IgD-negative memory B cell (primary cell): ENCODE measurements at regions not wholly inside any gene's neighbourhood (a gene's known extent, or its start where the extent isn't known, plus 50 kb on each side); places are given as distances from the start of the nearest gene placed in this dataset.

Experiments
- H3K27ac Mint-ChIP-seq, 3 donors: one replicate each; pipeline ENCODE4 v1.8.0; 2020 to 2022; ENCODE audit warnings: mild to moderate bottlenecking in 3 of 3, mixed read lengths in 3 of 3, moderate library complexity in 1 of 3
- H3K27me3 Mint-ChIP-seq: one replicate; pipeline ENCODE4 v1.8.0; 2021; ENCODE audit warnings: mixed read lengths
- H3K36me3 Mint-ChIP-seq: one replicate; pipeline ENCODE4 v1.8.0; 2020; ENCODE audit warnings: mild to moderate bottlenecking, mixed read lengths
- H3K4me1 Mint-ChIP-seq, 3 donors: one replicate each; pipeline ENCODE4 v1.8.0; 2020 to 2022; ENCODE audit warnings: mixed read lengths in 3 of 3, mild to moderate bottlenecking in 1 of 3
- H3K4me3 Mint-ChIP-seq, 4 donors: one replicate each; pipeline ENCODE4 v1.8.0; 2020 to 2022; ENCODE audit warnings: mild to moderate bottlenecking in 4 of 4, mixed read lengths in 4 of 4, moderate library complexity in 3 of 4
- H3K9me3 Mint-ChIP-seq, 3 donors: one replicate each; pipeline ENCODE4 v1.8.0; 2020 to 2021; ENCODE audit warnings: mixed read lengths in 3 of 3, mild to moderate bottlenecking in 1 of 3

DNA sequence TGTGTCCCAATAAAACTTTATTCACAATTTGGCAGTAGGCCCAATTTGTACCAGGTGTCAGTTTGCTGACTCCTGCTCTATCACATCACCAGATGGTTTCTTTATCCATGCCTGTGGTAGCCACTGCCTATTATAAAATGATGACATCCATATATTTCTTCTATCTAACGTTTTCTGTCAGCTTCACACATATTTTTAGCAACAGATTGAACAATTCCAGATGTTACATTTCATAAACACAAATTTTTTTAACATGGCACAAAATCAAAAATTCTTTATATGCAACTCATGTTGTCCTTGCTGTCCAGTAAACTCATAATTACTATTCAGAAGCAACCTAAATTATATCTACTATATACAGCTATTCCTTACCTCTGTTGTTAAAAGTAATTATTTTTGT lies 1371.6 kb downstream of the NSUN3 start:
- H3K9me3 Mint-ChIP-seq: peaks cover 0 to 11% (median 4%) of the 10 kb centered on the region in 3 donors
- H3K27me3 Mint-ChIP-seq: no peaks in the 10 kb centered on the region
- H3K4me1 Mint-ChIP-seq: no peaks in the 10 kb centered on the region
- H3K36me3 Mint-ChIP-seq: no peaks in the 10 kb centered on the region
- H3K27ac Mint-ChIP-seq: no peak overlapping the region
- H3K4me3 Mint-ChIP-seq: no peak overlapping the region

DNA sequence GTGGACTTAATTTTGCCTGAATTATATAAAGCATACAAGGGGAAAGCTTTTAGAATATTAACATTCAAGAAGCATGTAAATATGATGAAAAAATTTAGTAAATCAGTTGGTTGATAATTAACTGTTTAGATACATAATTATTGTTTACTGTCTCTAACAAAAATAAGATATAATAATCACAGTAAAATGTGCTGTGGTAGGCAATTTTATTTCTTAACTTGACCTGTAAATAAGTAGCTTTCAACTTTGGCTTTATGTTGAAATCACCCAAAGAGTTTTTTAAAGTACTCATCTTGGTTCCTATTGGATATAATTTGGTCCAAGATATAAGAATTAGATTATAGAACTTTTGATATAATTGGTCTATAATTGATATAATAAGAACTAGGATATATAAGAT lies 1374.5 kb downstream of the NSUN3 start:
- no peak overlapping the region for H3K4me3 Mint-ChIP-seq
- H3K36me3 Mint-ChIP-seq: no peaks in the 10 kb centered on the region
- H3K27ac Mint-ChIP-seq: no peak overlapping the region
- no peaks in the 10 kb centered on the region for H3K27me3 Mint-ChIP-seq
- no peaks in the 10 kb centered on the region for H3K4me1 Mint-ChIP-seq
- peaks cover 0 to 11% (median 2%) of the 10 kb centered on the region in 3 donors for H3K9me3 Mint-ChIP-seq

DNA sequence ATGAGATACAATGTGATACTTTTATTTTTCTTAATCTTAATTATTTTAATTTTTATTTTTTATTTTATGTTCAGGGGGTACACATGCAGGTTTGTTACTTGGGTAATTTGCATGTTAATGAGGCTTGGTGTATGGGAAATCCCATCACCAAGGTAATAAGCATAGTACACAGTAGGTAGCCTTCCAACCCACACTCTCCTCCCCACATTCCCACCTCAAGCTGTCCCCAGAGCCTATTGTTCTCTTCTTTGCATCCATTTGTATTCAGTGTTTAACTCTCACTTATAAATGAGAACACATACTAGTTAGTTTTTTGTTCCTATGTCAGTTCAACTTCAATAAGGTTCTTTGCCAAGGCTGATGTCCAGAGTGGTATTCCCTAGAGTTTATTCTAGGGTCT lies 1375.4 kb downstream of the NSUN3 start:
- Mint-ChIP-seq H3K36me3 (no peaks in the 10 kb centered on the region), H3K27ac (no peak overlapping the region), H3K27me3 (no peaks in the 10 kb centered on the region), H3K4me1 (no peaks in the 10 kb centered on the region), H3K9me3 (peaks cover 0 to 11% (median 2%) of the 10 kb centered on the region in 3 donors), H3K4me3 (no peak overlapping the region)

DNA sequence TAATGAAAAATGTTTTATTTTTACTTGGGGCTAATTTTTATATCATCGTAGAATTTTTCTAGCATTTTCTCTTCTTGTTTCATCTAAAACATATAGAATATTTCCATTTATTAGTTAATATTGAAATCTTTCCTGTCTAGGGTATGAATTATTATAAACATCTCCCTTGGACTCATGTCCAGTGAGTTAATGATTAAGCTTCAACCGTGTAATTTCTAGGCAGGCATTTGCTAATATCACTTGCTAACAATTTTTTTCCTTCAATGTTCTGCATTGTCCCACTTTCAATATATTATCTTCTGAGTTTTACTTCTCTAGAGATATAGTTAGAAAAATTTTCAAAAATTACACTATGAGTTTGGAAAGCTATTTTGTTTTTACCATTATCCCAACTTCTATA lies 1371.6 kb upstream of the EPHA6 start:
- no peak overlapping the region for H3K4me3 Mint-ChIP-seq
- no peaks in the 10 kb centered on the region for H3K4me1 Mint-ChIP-seq
- no peaks in the 10 kb centered on the region for H3K36me3 Mint-ChIP-seq
- peaks cover 0 to 5% (median 0%) of the 10 kb centered on the region in 3 donors for H3K9me3 Mint-ChIP-seq
- no peak overlapping the region for H3K27ac Mint-ChIP-seq
- no peaks in the 10 kb centered on the region for H3K27me3 Mint-ChIP-seq

DNA sequence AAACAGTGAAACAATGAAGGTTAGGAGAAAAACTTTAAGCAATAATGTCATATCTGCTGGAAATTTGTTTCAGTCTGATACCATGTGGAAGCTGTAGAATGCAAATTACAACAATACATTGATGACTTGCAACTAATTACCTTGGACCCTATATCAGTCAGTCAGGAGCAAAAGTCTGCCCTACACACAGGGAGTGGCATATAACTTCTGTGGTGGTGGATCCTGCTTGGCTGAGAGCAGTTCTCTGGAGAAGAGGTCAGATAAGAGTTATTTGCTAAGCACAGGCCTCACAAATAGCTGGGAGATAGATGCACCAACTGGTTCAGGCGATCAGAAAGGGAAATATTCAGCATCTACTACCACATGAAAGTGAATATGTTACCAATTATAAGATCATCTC lies 1364.6 kb upstream of the EPHA6 start:
- Mint-ChIP-seq H3K4me3 (no peak overlapping the region), H3K27ac (no peak overlapping the region), H3K36me3 (no peaks in the 10 kb centered on the region), H3K9me3 (peaks cover 0 to 2% (median 0%) of the 10 kb centered on the region in 3 donors), H3K27me3 (no peaks in the 10 kb centered on the region), H3K4me1 (no peaks in the 10 kb centered on the region)

DNA sequence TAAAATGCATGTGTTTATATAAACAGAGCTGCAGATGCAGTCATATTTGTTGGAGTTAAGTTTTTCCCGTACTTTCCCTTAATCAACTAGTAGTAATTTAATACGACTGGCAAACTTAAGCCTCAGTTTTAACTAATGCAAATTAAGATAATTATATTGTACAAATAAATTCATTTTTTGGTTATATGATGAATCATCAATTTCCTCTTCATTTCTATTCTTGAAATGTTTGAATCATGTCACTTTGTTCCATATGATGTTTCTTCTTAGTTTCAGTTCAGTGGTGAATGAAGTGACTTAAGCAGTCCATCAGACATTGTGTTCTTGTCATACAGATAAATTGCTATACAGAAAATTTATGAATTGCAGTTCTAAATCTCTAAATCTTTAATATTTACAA lies 1361.2 kb upstream of the EPHA6 start:
- Mint-ChIP-seq H3K4me3 (no peak overlapping the region), H3K27me3 (no peaks in the 10 kb centered on the region), H3K9me3 (peaks cover 0 to 3% (median 2%) of the 10 kb centered on the region in 3 donors), H3K27ac (no peak overlapping the region), H3K36me3 (no peaks in the 10 kb centered on the region), H3K4me1 (no peaks in the 10 kb centered on the region)

DNA sequence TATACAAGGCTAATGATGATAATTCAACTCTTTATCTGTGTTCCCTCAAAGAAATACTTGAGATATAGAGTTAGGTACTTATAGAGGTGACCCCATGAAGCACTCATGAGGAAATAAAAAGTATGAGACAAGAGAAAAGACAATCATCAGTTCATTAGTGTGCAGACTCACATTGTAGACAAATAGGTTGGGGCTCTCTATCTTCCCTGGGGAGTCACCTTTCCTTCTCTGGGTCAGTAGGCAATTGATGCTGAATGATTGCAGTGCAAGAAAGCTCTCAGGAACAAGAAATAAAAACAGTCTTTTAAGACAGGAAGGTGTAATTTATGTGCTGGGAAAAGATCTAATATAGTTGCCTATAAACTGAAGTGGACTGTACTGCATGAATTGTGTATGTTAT lies 1357.6 kb upstream of the EPHA6 start:
- Mint-ChIP-seq H3K27ac (no peak overlapping the region), H3K9me3 (peaks cover 0 to 3% (median 2%) of the 10 kb centered on the region in 3 donors), H3K4me1 (no peaks in the 10 kb centered on the region), H3K27me3 (no peaks in the 10 kb centered on the region), H3K4me3 (no peak overlapping the region), H3K36me3 (no peaks in the 10 kb centered on the region)

DNA sequence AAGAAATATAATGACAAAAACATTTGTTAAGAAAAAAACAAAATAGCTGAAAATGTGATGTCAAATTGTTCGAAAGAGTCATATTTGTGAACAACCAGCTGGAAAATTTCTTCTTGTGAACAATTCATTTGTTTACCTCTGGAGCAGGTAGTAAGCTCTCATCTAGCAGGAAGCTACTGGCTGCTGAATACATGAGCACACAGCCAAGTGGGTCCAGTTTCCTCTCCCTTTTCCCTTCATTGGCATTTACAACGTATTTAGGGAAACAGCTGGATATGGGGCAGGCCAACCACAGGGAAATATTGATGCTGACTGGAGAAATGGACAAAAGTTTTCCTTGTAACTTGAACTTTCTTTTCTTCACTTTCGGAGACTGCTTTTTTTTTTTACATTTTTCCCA lies 1354.7 kb upstream of the EPHA6 start:
- H3K9me3 Mint-ChIP-seq: peaks cover 0 to 4% (median 3%) of the 10 kb centered on the region in 3 donors
- no peaks in the 10 kb centered on the region for H3K36me3 Mint-ChIP-seq

DNA sequence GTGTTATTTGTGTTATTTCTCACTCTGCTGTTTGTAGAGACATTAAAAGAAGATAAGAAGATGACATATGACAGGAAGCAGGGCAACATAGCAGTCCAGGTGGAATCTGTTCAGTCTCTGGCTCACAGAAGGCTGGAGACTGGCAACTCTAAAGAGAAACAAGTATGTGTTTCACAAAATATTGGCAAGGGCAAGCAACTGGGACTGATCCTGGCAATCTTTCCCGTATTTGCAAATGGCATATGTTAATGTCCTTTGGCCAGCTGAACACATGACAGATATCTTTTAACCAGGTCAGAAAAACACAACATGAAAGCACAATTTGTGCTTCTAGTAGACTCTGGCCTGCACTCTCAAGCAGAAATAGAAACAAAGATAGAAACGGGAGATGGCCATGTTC lies 1354.1 kb upstream of the EPHA6 start:
- Mint-ChIP-seq H3K36me3 (no peaks in the 10 kb centered on the region), H3K27ac (no peak overlapping the region), H3K27me3 (no peaks in the 10 kb centered on the region), H3K4me1 (no peaks in the 10 kb centered on the region), H3K4me3 (no peak overlapping the region), H3K9me3 (peaks cover 0 to 4% (median 3%) of the 10 kb centered on the region in 3 donors)

More for the DNA sequence above, 1354.7 kb upstream of the EPHA6 start:
- Mint-ChIP-seq H3K4me3 (no peak overlapping the region), H3K4me1 (no peaks in the 10 kb centered on the region), H3K27ac (no peak overlapping the region), H3K27me3 (no peaks in the 10 kb centered on the region)

DNA sequence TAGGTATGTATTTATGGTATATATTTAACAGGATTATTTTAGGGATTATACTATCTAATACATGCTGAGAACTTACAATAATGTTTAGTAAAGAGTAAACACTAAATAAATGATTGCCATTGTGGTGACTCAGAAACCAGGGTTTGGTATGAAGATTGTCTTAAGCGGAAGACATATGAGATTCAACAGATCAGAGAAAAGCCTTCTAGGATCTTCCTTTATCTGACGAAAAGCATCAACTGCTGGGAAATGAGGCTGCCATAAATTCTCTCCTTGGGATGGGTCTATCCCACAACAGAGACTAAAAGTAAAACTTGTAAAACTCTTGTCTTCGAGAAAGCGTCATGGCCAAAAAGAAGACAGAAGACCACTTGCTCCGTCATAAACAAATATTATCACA lies 1352.2 kb upstream of the EPHA6 start:
- Mint-ChIP-seq H3K9me3 (peaks cover 1 to 5% (median 1%) of the 10 kb centered on the region in 3 donors), H3K4me3 (no peak overlapping the region), H3K27ac (no peak overlapping the region), H3K27me3 (no peaks in the 10 kb centered on the region), H3K36me3 (no peaks in the 10 kb centered on the region), H3K4me1 (no peaks in the 10 kb centered on the region)

DNA sequence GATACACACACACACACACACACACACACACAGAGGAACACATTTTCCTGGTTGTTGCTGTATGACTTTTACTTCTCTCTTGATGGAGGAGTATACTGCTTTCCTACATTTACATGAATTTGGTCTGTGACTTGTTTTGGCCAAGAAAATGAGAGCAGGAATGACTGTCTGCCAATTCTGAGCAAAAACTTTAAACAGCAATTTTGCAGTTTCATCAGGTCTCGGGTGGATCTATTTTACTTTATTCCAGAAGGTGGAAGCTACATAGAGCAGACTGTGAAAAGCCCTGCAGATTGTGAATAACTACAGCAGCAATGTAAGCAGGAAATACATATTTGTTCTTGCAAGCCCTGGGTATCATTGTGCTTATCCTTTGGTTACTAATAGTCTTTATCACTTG lies 1350.0 kb upstream of the EPHA6 start:
- Mint-ChIP-seq H3K4me1 (no peaks in the 10 kb centered on the region), H3K4me3 (no peak overlapping the region), H3K9me3 (peaks cover 5 to 12% (median 6%) of the 10 kb centered on the region in 3 donors), H3K27me3 (no peaks in the 10 kb centered on the region), H3K36me3 (no peaks in the 10 kb centered on the region), H3K27ac (no peak overlapping the region)

DNA sequence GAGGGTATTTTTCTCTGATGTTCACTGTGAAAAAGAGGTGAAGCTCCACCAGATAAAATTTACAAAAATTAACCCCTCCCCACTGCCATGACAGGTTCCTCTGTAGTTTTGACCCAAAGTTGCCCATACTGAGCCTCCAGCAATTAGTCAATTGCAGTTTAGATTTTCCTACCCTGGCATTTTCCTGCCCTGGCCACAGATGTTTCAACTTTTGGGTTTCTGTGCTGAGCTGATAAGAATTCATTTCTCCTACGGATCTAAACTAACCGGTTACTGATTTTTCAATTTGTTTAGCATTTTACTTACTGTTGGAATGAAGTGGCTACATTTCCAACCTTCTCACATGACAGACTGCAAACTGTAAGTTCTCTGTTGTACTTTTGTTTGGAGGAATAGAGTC lies 1346.1 kb upstream of the EPHA6 start:
- H3K4me3 Mint-ChIP-seq: no peak overlapping the region
- peaks cover 4 to 12% (median 5%) of the 10 kb centered on the region in 3 donors for H3K9me3 Mint-ChIP-seq
- no peak overlapping the region for H3K27ac Mint-ChIP-seq
- no peaks in the 10 kb centered on the region for H3K27me3 Mint-ChIP-seq
- no peaks in the 10 kb centered on the region for H3K36me3 Mint-ChIP-seq
- no peaks in the 10 kb centered on the region for H3K4me1 Mint-ChIP-seq

DNA sequence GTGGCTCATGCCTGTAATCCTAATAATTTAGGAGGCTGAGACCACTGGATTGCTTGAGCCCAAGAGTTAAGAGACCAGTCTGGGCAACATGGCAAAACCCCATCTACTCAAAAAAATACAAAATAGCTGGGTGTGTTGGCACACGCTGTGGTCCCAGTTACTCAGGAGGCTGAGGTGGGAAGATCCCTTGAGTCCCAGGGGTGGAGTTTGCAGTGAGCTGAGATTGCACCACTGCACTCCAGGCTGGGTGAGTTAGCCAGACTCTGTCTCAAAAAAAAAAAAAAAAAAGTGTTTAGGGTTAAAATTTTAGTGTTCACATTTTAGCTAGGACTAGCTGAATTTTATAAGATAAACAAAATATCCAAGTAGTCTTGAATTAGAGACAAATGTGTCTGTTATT lies 1340.1 kb upstream of the EPHA6 start:
- Mint-ChIP-seq H3K9me3 (peaks cover 0 to 2% (median 1%) of the 10 kb centered on the region in 3 donors), H3K27me3 (no peaks in the 10 kb centered on the region), H3K27ac (no peak overlapping the region), H3K36me3 (no peaks in the 10 kb centered on the region), H3K4me1 (no peaks in the 10 kb centered on the region), H3K4me3 (no peak overlapping the region)

DNA sequence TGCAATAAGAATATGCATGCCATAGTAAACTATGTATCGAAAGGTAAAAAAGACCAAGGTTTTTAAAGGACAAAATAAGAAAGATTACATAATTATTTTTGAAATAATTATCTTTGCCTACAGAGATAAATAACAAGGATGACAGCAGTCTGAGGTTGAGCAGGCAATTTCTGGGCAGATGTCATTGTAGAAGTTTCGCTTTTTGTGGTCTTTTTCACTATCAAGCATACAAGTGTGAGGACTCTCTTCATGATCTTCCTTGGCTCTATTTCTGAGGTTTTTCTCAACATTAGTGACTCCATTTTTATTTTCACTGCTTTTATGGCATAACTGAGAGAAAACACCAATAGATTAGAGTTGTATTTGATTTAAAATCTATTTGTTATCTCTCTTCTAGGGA lies 1337.9 kb upstream of the EPHA6 start:
- H3K36me3 Mint-ChIP-seq: no peaks in the 10 kb centered on the region
- no peaks in the 10 kb centered on the region for H3K4me1 Mint-ChIP-seq
- H3K27me3 Mint-ChIP-seq: no peaks in the 10 kb centered on the region
- no peak overlapping the region for H3K27ac Mint-ChIP-seq
- H3K9me3 Mint-ChIP-seq: peaks cover 0 to 2% (median 1%) of the 10 kb centered on the region in 3 donors
- H3K4me3 Mint-ChIP-seq: no peak overlapping the region

DNA sequence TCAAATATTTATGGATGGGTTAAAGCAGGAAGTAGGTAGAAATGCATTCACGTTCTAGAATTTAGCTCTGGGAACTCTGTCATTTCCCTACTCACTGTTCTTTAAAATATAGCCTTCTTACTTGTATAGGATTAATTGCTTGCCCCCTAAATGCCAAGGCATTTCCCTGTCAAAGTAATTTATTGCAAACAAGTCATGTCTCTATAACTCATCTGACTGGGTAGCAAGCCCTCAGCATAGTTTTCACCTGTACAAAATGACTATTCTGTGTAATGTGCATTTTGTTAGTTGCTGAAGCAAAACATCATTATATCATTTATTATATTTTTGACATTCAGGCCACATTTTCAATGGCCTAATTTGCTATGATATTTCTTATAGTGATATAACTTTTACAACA lies 1308.2 kb upstream of the EPHA6 start:
- H3K4me1 Mint-ChIP-seq: no peaks in the 10 kb centered on the region
- no peak overlapping the region for H3K4me3 Mint-ChIP-seq
- H3K27me3 Mint-ChIP-seq: no peaks in the 10 kb centered on the region
- H3K27ac Mint-ChIP-seq: no peak overlapping the region
- H3K36me3 Mint-ChIP-seq: no peaks in the 10 kb centered on the region
- H3K9me3 Mint-ChIP-seq: peaks cover 0 to 6% (median 3%) of the 10 kb centered on the region in 3 donors

DNA sequence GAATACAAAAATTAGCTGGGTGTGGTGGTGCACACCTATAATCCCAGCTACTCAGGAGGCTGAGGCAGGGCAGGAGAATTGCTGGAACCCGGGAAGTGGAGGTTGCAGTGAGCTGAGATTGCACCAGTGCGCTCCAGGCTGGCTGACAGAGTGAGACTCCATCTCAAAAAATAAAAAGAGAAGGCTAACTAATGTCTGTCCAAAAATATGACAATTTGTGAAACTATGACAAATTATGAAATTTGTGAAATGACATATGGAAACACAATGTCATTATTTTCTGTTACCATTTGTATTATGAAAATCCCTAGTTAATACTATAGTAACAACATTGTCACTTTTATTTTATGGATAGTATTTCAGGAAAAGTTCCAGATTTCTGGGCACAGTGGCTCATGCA lies 1306.3 kb upstream of the EPHA6 start:
- H3K9me3 Mint-ChIP-seq: peaks cover 2 to 7% (median 6%) of the 10 kb centered on the region in 3 donors
- no peak overlapping the region for H3K27ac Mint-ChIP-seq
- no peaks in the 10 kb centered on the region for H3K27me3 Mint-ChIP-seq
- no peak overlapping the region for H3K4me3 Mint-ChIP-seq
- no peaks in the 10 kb centered on the region for H3K36me3 Mint-ChIP-seq
- no peaks in the 10 kb centered on the region for H3K4me1 Mint-ChIP-seq

DNA sequence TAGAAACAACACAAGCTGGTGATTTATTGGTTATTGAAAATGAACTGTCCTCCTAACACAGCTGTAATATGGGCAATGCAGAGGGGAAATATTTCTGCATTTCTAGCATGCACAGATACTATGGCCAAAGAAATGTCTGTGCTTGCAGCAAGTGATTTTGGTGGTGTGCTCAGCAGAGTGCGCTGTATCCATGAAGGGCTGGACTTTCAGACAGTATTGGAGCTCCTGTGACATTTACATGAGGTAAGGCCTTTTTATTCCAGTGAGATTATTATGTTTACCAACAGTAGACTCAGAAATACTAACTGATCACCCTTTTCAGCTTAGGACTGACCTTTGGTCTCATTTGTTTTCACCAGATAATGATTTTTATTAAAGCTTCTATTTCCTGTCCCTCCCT lies 1302.6 kb upstream of the EPHA6 start:
- Mint-ChIP-seq H3K4me1 (no peaks in the 10 kb centered on the region), H3K9me3 (peaks cover 3 to 7% (median 6%) of the 10 kb centered on the region in 3 donors), H3K36me3 (no peaks in the 10 kb centered on the region), H3K4me3 (no peak overlapping the region), H3K27ac (no peak overlapping the region), H3K27me3 (no peaks in the 10 kb centered on the region)
